Neural cell (in vitro differentiated cells): ENCODE measurements at regions not wholly inside any gene's neighbourhood (a gene's known extent, or its start where the extent isn't known, plus 50 kb on each side); places are given as distances from the start of the nearest gene placed in this dataset.

ENCODE experiments used
- H2AFZ ChIP-seq: fragments of 200-600, 300-800 bp; sonication (generic), shearing (Covaris generic); 2 replicates; pipeline ENCODE4 v1.6.0; 2014; ENCODE audit warnings: low read depth, mild to moderate bottlenecking, antibody characterized with exemption, low read length, moderate library complexity
- H3F3A ChIP-seq: fragments of 200-600 bp; shearing (Covaris generic); 2 replicates; pipeline ENCODE4 v1.6.1; 2016; ENCODE audit warnings: mild to moderate bottlenecking, moderate library complexity, mixed read lengths, antibody characterized with exemption, low read length; ENCODE audit not compliant: insufficient read depth, poor library complexity, severe bottlenecking
- H3K27ac ChIP-seq: fragments of 200-600, 300-800 bp; sonication (generic), shearing (Covaris generic); 2 replicates; pipeline ENCODE4 v1.5.1; 2014; ENCODE audit warnings: mild to moderate bottlenecking, low read length, moderate library complexity
- H3K27me3 ChIP-seq: fragments of 300-800, 200-600 bp; sonication (generic), shearing (Covaris generic); 2 replicates; pipeline ENCODE4 v1.6.0; 2014; ENCODE audit warnings: mild to moderate bottlenecking, low read depth, low read length, moderate library complexity; ENCODE audit not compliant: insufficient read depth
- H3K36me3 ChIP-seq: fragments of 300-800, 200-600 bp; sonication (generic), shearing (Covaris generic); 2 replicates; pipeline ENCODE4 v1.5.1; 2014; ENCODE audit warnings: mild to moderate bottlenecking, antibody characterized with exemption, low read length, moderate library complexity; ENCODE audit not compliant: insufficient read depth
- H3K4me2 ChIP-seq: fragments of 300-800, 200-600 bp; sonication (generic), shearing (Covaris generic); 2 replicates; pipeline ENCODE4 v1.6.0; 2014; ENCODE audit warnings: mild to moderate bottlenecking, low read length
- H3K4me3 ChIP-seq: fragments of 300-800, 200-600 bp; sonication (generic), shearing (Covaris generic); 2 replicates; pipeline ENCODE4 v1.5.1; 2014; ENCODE audit warnings: mild to moderate bottlenecking, low read length, moderate library complexity
- H3K79me2 ChIP-seq: fragments of 200-600 bp; shearing (Covaris generic); replicated peaks from 2 replicates; pipeline ENCODE4 v1.6.0; 2014; ENCODE audit warnings: mild to moderate bottlenecking, low read length, moderate library complexity; ENCODE audit not compliant: insufficient read depth
- H3K9ac ChIP-seq: fragments of 300-800, 200-600 bp; sonication (generic), shearing (Covaris generic); 2 replicates; pipeline ENCODE4 v1.6.1; 2016; ENCODE audit warnings: mild to moderate bottlenecking, low read length, mixed read lengths
- H3K9me2 ChIP-seq: fragments of 200-600 bp; shearing (Covaris generic); 2 replicates; pipeline ENCODE4 v1.6.1; 2016; ENCODE audit warnings: mild to moderate bottlenecking, low read length, mixed read lengths; ENCODE audit not compliant: insufficient read depth
- H3K9me3 ChIP-seq: fragments of 200-600, 300-800 bp; sonication (generic), shearing (Covaris generic); 2 replicates; pipeline ENCODE4 v1.6.1; 2016; ENCODE audit warnings: mild to moderate bottlenecking, mixed run types, low read length, moderate library complexity, mixed read lengths
- H4K20me1 ChIP-seq: fragments of 200-600 bp; shearing (Covaris generic); 2 replicates; pipeline ENCODE4 v1.6.1; 2016; ENCODE audit warnings: mild to moderate bottlenecking, mixed run types; ENCODE audit not compliant: insufficient read depth
- EP300 ChIP-seq: fragments of 450-650 bp; conservative IDR thresholded peaks from 2 replicates; pipeline ENCODE4 v1.6.1; 2014; ENCODE audit warnings: antibody characterized with exemption, mild to moderate bottlenecking, moderate library complexity; ENCODE audit not compliant: poor library complexity, severe bottlenecking
- EZH2 ChIP-seq: fragments of 200-600, 300-800 bp; shearing (Covaris generic), sonication (generic); IDR thresholded peaks from 2 replicates; pipeline ENCODE4 v1.6.1; 2014; ENCODE audit warnings: antibody characterized with exemption, low read length, borderline replicate concordance, mild to moderate bottlenecking; ENCODE audit not compliant: insufficient read depth, poor library complexity, severe bottlenecking
- MXI1 ChIP-seq: fragments of 450-650 bp; conservative IDR thresholded peaks from 2 replicates; pipeline ENCODE4 v1.6.1; 2014; ENCODE audit warnings: antibody characterized with exemption, mild to moderate bottlenecking; ENCODE audit not compliant: poor library complexity, severe bottlenecking
- POLR2AphosphoS5 ChIP-seq: IDR thresholded peaks from 2 replicates; pipeline ENCODE4 v1.6.1; 2012
- RAD21 ChIP-seq: fragments of 450-650 bp; conservative IDR thresholded peaks from 2 replicates; pipeline ENCODE4 v1.6.1; 2014; ENCODE audit warnings: antibody characterized with exemption, mild to moderate bottlenecking, moderate library complexity
- SMC3 ChIP-seq: fragments of 450-650 bp; conservative IDR thresholded peaks from 2 replicates; pipeline ENCODE4 v1.6.1; 2014; ENCODE audit warnings: antibody characterized with exemption, mild to moderate bottlenecking, moderate library complexity; ENCODE audit not compliant: poor library complexity
- TAF1 ChIP-seq: IDR thresholded peaks from 2 replicates; pipeline ENCODE4 v1.6.1; 2012; ENCODE audit warnings: low read depth
- TF ChIP-seq, protein P1 (sequence below): IDR thresholded peaks from 2 replicates; pipeline ENCODE4 v1.6.1; 2012; ENCODE audit warnings: borderline replicate concordance
- TF ChIP-seq, protein P2 (sequence below): fragments of 450-650 bp; IDR thresholded peaks from 2 replicates; pipeline ENCODE4 v1.5.1; 2014; ENCODE audit warnings: antibody characterized with exemption, mild to moderate bottlenecking, moderate library complexity; ENCODE audit not compliant: poor library complexity, severe bottlenecking

DNA sequence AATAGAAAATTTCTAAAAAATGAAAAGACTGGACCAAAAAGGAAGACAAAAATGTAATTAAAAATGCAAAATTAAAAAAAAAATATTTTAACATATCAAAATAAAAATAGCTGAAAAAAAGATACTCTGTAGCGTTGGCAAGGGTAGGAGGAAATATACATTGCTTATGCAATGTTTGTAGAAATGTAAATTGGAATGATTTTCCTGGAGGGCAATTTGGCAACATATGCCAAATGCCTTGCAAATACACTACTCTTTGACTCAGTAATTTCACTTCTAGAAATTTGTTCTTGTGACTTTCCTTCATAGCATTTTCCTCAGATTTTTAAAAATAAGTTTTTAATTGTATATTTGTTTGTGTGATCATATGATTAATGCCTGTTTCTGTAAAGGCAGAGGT lies 296.6 kb downstream of the ZNF621 start:
- Histone ChIP-seq H3F3A (no peaks in the 10 kb centered on the region), H3K9me2 (no peaks in the 10 kb centered on the region), H3K9ac (no peak overlapping the region), H3K79me2 (no peaks in the 10 kb centered on the region), H3K4me2 (no peak overlapping the region), H3K4me3 (no peak overlapping the region), H3K36me3 (no peaks in the 10 kb centered on the region), H3K27me3 (no peaks in the 10 kb centered on the region), H3K27ac (no peak overlapping the region), H4K20me1 (no peaks in the 10 kb centered on the region), H2AFZ (no peak overlapping the region), H3K9me3 (no peaks in the 10 kb centered on the region)
- TF ChIP-seq SMC3 (no peak), RAD21 (no peak), EZH2 (no peak)

DNA sequence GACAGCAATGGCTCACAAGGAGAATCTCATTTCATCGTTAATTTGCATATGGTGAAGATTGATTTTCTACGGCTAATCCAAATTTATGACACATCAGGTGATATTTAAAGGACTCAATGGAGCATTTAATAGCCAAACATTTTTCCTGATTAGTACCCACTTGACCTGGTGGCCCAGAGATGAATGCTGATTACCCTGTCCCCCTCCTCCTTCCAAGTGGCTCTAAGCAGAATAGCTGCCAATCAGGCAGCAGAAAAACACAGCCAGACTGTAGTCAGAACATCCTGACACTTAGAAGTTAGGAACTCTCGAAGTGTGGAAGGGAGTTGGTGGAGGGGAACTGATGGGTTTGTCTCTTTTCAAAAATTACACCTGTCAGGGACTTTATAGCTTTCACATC lies 302.5 kb downstream of the ZNF621 start:
- no peak for TF ChIP-seq TAF1
- no peak for TF ChIP-seq RAD21
- TF ChIP-seq, protein P1, sequence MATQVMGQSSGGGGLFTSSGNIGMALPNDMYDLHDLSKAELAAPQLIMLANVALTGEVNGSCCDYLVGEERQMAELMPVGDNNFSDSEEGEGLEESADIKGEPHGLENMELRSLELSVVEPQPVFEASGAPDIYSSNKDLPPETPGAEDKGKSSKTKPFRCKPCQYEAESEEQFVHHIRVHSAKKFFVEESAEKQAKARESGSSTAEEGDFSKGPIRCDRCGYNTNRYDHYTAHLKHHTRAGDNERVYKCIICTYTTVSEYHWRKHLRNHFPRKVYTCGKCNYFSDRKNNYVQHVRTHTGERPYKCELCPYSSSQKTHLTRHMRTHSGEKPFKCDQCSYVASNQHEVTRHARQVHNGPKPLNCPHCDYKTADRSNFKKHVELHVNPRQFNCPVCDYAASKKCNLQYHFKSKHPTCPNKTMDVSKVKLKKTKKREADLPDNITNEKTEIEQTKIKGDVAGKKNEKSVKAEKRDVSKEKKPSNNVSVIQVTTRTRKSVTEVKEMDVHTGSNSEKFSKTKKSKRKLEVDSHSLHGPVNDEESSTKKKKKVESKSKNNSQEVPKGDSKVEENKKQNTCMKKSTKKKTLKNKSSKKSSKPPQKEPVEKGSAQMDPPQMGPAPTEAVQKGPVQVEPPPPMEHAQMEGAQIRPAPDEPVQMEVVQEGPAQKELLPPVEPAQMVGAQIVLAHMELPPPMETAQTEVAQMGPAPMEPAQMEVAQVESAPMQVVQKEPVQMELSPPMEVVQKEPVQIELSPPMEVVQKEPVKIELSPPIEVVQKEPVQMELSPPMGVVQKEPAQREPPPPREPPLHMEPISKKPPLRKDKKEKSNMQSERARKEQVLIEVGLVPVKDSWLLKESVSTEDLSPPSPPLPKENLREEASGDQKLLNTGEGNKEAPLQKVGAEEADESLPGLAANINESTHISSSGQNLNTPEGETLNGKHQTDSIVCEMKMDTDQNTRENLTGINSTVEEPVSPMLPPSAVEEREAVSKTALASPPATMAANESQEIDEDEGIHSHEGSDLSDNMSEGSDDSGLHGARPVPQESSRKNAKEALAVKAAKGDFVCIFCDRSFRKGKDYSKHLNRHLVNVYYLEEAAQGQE: no peak
- Histone ChIP-seq H3K36me3 (no peaks in the 10 kb centered on the region), H3K4me2 (no peak overlapping the region), H3K79me2 (no peaks in the 10 kb centered on the region), H3F3A (no peaks in the 10 kb centered on the region), H3K9me2 (no peaks in the 10 kb centered on the region), H3K9me3 (no peaks in the 10 kb centered on the region), H3K4me3 (no peak overlapping the region), H3K9ac (no peak overlapping the region), H4K20me1 (no peaks in the 10 kb centered on the region), H3K27ac (no peak overlapping the region), H3K27me3 (no peaks in the 10 kb centered on the region), H2AFZ (no peak overlapping the region)

GRCh38 chr3:40827942-40828688 lies 303.4 kb downstream of the ZNF621 start:
- Histone ChIP-seq H3K36me3 (no peaks in the 10 kb centered on the region), H3K4me3 (no peak overlapping the region), H3K9ac (no peak overlapping the region), H3F3A (no peaks in the 10 kb centered on the region), H2AFZ (no peak overlapping the region), H3K27ac (no peak overlapping the region), H3K4me2 (no peak overlapping the region), H3K9me2 (no peaks in the 10 kb centered on the region), H3K9me3 (no peaks in the 10 kb centered on the region), H3K79me2 (no peaks in the 10 kb centered on the region), H4K20me1 (no peaks in the 10 kb centered on the region), H3K27me3 (no peaks in the 10 kb centered on the region)
- no peak for TF ChIP-seq EZH2
- no peak for TF ChIP-seq MXI1
- no peak for TF ChIP-seq POLR2AphosphoS5
- TF ChIP-seq, protein P1: no peak
- no peak for TF ChIP-seq EP300
- TF ChIP-seq SMC3: no peak
- TF ChIP-seq RAD21: no peak
- TF ChIP-seq, protein P2, sequence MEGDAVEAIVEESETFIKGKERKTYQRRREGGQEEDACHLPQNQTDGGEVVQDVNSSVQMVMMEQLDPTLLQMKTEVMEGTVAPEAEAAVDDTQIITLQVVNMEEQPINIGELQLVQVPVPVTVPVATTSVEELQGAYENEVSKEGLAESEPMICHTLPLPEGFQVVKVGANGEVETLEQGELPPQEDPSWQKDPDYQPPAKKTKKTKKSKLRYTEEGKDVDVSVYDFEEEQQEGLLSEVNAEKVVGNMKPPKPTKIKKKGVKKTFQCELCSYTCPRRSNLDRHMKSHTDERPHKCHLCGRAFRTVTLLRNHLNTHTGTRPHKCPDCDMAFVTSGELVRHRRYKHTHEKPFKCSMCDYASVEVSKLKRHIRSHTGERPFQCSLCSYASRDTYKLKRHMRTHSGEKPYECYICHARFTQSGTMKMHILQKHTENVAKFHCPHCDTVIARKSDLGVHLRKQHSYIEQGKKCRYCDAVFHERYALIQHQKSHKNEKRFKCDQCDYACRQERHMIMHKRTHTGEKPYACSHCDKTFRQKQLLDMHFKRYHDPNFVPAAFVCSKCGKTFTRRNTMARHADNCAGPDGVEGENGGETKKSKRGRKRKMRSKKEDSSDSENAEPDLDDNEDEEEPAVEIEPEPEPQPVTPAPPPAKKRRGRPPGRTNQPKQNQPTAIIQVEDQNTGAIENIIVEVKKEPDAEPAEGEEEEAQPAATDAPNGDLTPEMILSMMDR: no peak
